Tibial artery (tissue), 4 donors: ENCODE measurements at regions not wholly inside any gene's neighbourhood (a gene's known extent, or its start where the extent isn't known, plus 50 kb on each side); places are given as distances from the start of the nearest gene placed in this dataset.

Experiments
- DNase-seq, 2 donors: peaks; one replicate each; pipeline ENCODE4 v3.0.0-alpha.2; 2019
- H3K27ac ChIP-seq, 2 donors: fragments of 200-600 bp; sonication (generic) in 1 of 2; 1 replicate in 1 of 2; 2 replicates in 1 of 2; pipeline ENCODE4 v1.5.1; 2018 to 2019; ENCODE audit warnings: mild to moderate bottlenecking in 1 of 2
- H3K27me3 ChIP-seq, 2 donors: fragments of 200-600 bp; sonication (generic) in 1 of 2; one replicate each; pipeline versions ENCODE4 v1.5.1 to v1.6.0; 2016 to 2019
- H3K36me3 ChIP-seq, 3 donors: fragments of 200-600 bp; sonication (generic) in 2 of 3; one replicate each; pipeline ENCODE4 v1.5.1; 2016 to 2019; ENCODE audit warnings: mild to moderate bottlenecking in 2 of 3
- H3K4me1 ChIP-seq, 4 donors: fragments of 200-600 bp; sonication (generic) in 2 of 4; 1 replicate in 3 of 4; 2 replicates in 1 of 4; pipeline ENCODE4 v1.5.1; 2016 to 2019
- H3K4me3 ChIP-seq, 2 donors: fragments of 200-600 bp; sonication (generic) in 1 of 2; 1 replicate in 1 of 2; 2 replicates in 1 of 2; pipeline ENCODE4 v1.5.1; 2018 to 2019; ENCODE audit warnings: mild to moderate bottlenecking in 2 of 2
- H3K9me3 ChIP-seq, 3 donors: fragments of 200-600 bp; sonication (generic) in 1 of 3; one replicate each; pipeline ENCODE4 v1.5.1; 2016 to 2019
- CTCF ChIP-seq, 2 experiments: fragments of 200-600 bp in 1 of 2; fragments of 450-650 bp in 1 of 2; IDR thresholded peaks; one replicate each; pipeline ENCODE4 v1.5.1; 2017 to 2019; ENCODE audit warnings: antibody characterized with exemption in 2 of 2, mild to moderate bottlenecking in 1 of 2, moderate library complexity in 1 of 2
- intact Hi-C: fragments of 100-400 bp; cut with DNase I; formaldehyde crosslinking; loops from one replicate; pipeline ENCODE4 v1.15.0; 2023; ENCODE audit warnings: low total_unique reads

- H3K9me3 ChIP-seq: no peaks in the 10 kb centered on the region
- no peaks in the 10 kb centered on the region for H3K36me3 ChIP-seq
- intact Hi-C loops: no loop called here
- peak overlapping the region in 1 of 2 donors; percentile 2 for H3K27ac ChIP-seq
- DNase-seq: no peak
- no peak for TF ChIP-seq CTCF (IDR thresholded peaks at IDR 0.05)
- H3K4me3 ChIP-seq: no peak overlapping the region
- no peaks in the 10 kb centered on the region for H3K27me3 ChIP-seq
- peaks cover 0 to 41% (median 11%) of the 10 kb centered on the region in 4 donors for H3K4me1 ChIP-seq
These were observed 524.4 kb downstream of the LMO7 start for GRCh38 chr13:76160506-76160905.

GRCh38 chr13:76157926-76158325 lies 521.8 kb downstream of the LMO7 start:
- Histone ChIP-seq H3K4me3 (no peak overlapping the region), H3K27me3 (no peaks in the 10 kb centered on the region), H3K4me1 (peaks cover 0 to 29% (median 10%) of the 10 kb centered on the region in 4 donors), H3K9me3 (no peaks in the 10 kb centered on the region), H3K27ac (no peak overlapping the region), H3K36me3 (no peaks in the 10 kb centered on the region)
- TF ChIP-seq CTCF (IDR thresholded peaks at IDR 0.05): no peak
- intact Hi-C loops: no loop called here
- DNase-seq: no peak

- Histone ChIP-seq H3K36me3 (no peaks in the 10 kb centered on the region), H3K4me3 (no peak overlapping the region), H3K4me1 (peaks cover 0 to 7% (median 0%) of the 10 kb centered on the region in 4 donors), H3K27me3 (no peaks in the 10 kb centered on the region), H3K9me3 (no peaks in the 10 kb centered on the region), H3K27ac (no peak overlapping the region)
- intact Hi-C loops: no loop called here
- no peak for DNase-seq
- no peak for TF ChIP-seq CTCF (IDR thresholded peaks at IDR 0.05)
These were observed 517.1 kb downstream of the LMO7 start for GRCh38 chr13:76153239-76153638.

GRCh38 chr13:76148926-76149325 lies 512.8 kb downstream of the LMO7 start:
- intact Hi-C loops: no loop called here
- Histone ChIP-seq H3K9me3 (no peaks in the 10 kb centered on the region), H3K27me3 (no peaks in the 10 kb centered on the region), H3K4me3 (no peak overlapping the region), H3K27ac (no peak overlapping the region), H3K36me3 (no peaks in the 10 kb centered on the region), H3K4me1 (peaks cover 0 to 7% (median 0%) of the 10 kb centered on the region in 4 donors)
- no peak for TF ChIP-seq CTCF (IDR thresholded peaks at IDR 0.05)
- DNase-seq: no peak

- no peaks in the 10 kb centered on the region for H3K9me3 ChIP-seq
- intact Hi-C loops: no loop called here
- no peak overlapping the region for H3K27ac ChIP-seq
- H3K4me3 ChIP-seq: no peak overlapping the region
- H3K36me3 ChIP-seq: no peaks in the 10 kb centered on the region
- H3K4me1 ChIP-seq: peaks cover 0 to 7% (median 0%) of the 10 kb centered on the region in 4 donors
- no peak for DNase-seq
- no peaks in the 10 kb centered on the region for H3K27me3 ChIP-seq
- TF ChIP-seq CTCF (IDR thresholded peaks at IDR 0.05): no peak
These were observed 512.2 kb downstream of the LMO7 start for GRCh38 chr13:76148374-76148773.

GRCh38 chr13:76132532-76132931 lies 496.4 kb downstream of the LMO7 start:
- intact Hi-C loops: no loop called here
- Histone ChIP-seq H3K4me1 (peaks cover 0 to 3% (median 0%) of the 10 kb centered on the region in 4 donors), H3K27ac (no peak overlapping the region), H3K4me3 (no peak overlapping the region), H3K9me3 (no peaks in the 10 kb centered on the region), H3K36me3 (no peaks in the 10 kb centered on the region), H3K27me3 (no peaks in the 10 kb centered on the region)
- no peak for DNase-seq
- no peak for TF ChIP-seq CTCF (IDR thresholded peaks at IDR 0.05)
